Suprapubic skin (tissue), 4 donors: ENCODE measurements at regions not wholly inside any gene's neighbourhood (a gene's known extent, or its start where the extent isn't known, plus 50 kb on each side); places are given as distances from the start of the nearest gene placed in this dataset.

ENCODE experiments used
- EP300 ChIP-seq: sonication (generic); formaldehyde crosslinking; IDR thresholded peaks from one replicate; pipeline ENCODE4 v1.6.1; 2017; ENCODE audit warnings: antibody characterized with exemption
- POLR2A ChIP-seq, 2 donors: fragments of 450-650 bp; IDR thresholded peaks; one replicate each; pipeline ENCODE4 v1.6.1; 2017; ENCODE audit warnings: antibody characterized with exemption in 2 of 2, mild to moderate bottlenecking in 2 of 2, moderate library complexity in 2 of 2
- POLR2AphosphoS5 ChIP-seq, 3 donors: sonication (generic); formaldehyde crosslinking; IDR thresholded peaks; one replicate each; pipeline ENCODE4 v1.6.1; 2017; ENCODE audit warnings: antibody characterized with exemption in 3 of 3
- TF ChIP-seq, protein P1 (sequence below), 2 donors: fragments of 200-600 bp in 1 of 2; fragments of 450-650 bp in 1 of 2; sonication (generic) in 1 of 2; IDR thresholded peaks; one replicate each; pipeline ENCODE4 v1.5.1; 2016 to 2019; ENCODE audit warnings: antibody characterized with exemption in 2 of 2, mild to moderate bottlenecking in 1 of 2, moderate library complexity in 1 of 2

DNA sequence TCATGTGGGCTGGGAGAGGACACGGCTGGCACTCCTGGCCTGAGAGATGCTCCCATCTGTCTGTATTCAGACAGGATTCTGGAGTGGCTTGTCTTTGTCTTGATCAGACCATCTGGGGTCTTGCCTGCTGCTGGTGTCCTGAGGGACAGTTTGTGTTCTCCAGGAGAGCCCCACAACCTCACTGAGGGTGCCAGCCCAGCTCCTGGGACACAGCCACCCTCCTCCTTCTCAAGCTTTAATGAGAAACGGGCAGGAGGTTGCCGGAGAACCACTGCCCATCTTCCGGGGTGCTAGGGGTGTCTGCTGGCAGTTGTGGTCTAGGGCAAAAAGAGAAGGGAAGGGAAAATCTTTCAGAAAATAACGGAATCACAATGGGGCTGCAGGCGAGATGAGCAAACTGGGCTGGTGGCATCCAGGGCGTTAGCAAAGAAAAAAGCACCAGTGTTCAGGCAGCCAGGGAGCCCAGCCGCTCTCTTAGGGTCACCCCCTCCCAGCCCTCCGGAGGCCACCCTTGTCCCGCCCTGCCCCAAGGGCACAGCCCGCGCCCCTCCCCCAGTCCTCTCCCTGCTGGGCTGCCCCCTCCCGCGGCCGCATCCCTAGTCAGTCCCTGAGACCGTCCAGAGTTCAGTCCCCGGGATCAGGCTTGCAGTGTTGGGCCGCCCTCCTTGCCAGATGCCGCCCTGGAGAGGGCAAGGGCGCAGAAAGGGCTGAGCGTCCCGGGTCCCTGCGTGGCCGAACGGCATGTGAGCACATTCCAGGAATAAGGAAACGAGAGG, 824.7 kb downstream of the KCNJ18 start:
- TF ChIP-seq, protein P1, sequence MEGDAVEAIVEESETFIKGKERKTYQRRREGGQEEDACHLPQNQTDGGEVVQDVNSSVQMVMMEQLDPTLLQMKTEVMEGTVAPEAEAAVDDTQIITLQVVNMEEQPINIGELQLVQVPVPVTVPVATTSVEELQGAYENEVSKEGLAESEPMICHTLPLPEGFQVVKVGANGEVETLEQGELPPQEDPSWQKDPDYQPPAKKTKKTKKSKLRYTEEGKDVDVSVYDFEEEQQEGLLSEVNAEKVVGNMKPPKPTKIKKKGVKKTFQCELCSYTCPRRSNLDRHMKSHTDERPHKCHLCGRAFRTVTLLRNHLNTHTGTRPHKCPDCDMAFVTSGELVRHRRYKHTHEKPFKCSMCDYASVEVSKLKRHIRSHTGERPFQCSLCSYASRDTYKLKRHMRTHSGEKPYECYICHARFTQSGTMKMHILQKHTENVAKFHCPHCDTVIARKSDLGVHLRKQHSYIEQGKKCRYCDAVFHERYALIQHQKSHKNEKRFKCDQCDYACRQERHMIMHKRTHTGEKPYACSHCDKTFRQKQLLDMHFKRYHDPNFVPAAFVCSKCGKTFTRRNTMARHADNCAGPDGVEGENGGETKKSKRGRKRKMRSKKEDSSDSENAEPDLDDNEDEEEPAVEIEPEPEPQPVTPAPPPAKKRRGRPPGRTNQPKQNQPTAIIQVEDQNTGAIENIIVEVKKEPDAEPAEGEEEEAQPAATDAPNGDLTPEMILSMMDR (IDR thresholded peaks at IDR 0.05): no peak
- TF ChIP-seq POLR2A (IDR thresholded peaks at IDR 0.05): no peak
- no peak for TF ChIP-seq POLR2AphosphoS5 (IDR thresholded peaks at IDR 0.05)
- no peak for TF ChIP-seq EP300
